ENCODE measurements at regions not wholly inside any gene's neighbourhood (a gene's known extent, or its start where the extent isn't known, plus 50 kb on each side); places are given as distances from the start of the nearest gene placed in this dataset.
"Not testable (repeated sequence)": the region's sequence is repeated elsewhere in the genome, so short reads cannot be mapped to it uniquely, and the experiment has no call there.

DNA sequence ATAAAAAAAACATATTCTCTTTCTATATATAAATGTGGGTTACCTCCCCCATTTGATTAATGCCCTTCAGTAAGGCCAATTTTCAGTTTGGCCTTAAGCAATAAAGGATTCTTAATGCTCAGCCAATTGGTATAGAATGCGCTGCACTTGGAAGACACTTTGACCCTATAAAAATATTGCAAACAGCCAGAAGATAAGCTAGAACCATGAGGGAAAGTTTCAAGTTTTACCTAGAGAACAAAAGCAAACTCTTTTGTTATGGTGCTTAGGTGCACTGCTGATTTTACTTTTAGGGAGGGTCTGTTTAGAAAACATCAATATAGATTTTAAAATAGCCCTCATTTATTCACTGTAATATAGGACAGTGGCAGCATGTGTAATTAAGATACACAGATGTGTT lies 251.6 kb upstream of the SLC16A7 start:
- DNase-seq: no peak

DNA sequence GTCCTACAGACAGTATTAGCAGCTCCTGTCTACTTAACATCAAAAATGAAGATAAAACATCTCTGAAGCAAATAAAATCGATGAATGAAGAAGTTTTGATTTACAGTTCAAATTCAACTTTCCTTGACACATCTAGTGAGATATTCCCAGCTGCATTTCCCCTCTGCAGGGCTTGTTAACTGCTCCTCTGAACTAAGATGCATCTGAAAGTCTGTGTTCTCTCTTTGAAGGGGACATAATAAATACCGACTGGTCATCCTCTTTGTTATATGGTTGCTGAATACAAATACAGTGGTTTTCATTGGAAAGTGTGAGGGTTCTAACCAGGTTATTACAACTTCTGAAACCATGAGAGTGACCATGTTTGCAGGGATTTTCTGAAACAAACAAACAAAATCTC lies 266.4 kb upstream of the SLC16A7 start:
- DNase-seq: no peak

DNA sequence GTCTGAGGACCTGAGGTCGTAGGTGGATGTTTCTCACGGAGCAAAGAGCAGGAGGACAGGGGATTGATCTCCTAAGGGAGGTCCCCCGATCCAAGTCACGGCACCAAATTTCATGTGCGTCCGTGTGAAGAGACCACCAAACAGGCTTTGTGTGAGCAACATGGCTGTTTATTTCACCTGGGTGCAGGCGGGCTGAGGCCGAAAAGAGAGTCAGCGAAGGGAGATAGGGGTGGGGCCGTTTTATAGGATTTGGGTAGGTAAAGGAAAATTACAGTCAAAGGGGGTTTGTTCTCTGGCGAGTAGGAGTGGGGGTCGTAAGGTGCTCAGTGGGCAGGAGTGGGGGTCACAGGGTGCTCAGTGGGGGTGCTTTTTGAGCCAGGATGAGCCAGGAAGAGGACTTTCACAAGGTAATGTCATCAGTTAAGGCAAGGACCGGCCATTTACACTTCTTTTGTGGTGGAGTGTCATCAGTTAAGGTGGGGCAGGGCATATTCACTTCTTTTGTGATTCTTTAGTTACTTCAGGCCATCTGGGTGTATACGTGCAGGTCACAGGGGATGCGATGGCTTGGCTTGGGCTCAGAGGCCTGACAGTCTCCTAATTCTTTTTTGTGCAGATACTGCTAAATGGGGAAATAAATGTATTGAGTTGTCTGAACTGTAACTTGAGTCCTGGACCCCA lies 267.3 kb upstream of the SLC16A7 start:
- not testable (repeated sequence) for DNase-seq

DNA sequence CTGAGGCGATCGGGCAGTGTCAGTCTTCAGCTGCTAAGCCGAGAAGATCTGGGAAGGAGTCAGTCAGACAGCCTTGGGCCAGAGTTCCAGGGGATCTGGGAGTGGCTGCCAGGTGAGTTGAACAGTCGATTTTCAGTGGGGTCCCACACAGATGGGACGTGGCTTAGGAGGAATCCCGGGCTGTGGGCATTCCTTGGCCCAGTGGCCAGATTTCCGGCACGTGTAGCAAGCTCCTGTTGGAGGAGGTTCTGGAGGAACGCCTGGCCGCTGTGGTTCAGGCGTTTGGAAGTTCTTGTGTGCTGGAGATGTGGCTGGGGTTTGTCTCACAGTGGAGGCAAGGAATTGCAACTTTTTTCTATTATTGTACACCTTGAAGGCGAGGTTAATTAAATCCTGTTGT lies 269.4 kb upstream of the SLC16A7 start:
- DNase-seq: not testable (repeated sequence)

DNA sequence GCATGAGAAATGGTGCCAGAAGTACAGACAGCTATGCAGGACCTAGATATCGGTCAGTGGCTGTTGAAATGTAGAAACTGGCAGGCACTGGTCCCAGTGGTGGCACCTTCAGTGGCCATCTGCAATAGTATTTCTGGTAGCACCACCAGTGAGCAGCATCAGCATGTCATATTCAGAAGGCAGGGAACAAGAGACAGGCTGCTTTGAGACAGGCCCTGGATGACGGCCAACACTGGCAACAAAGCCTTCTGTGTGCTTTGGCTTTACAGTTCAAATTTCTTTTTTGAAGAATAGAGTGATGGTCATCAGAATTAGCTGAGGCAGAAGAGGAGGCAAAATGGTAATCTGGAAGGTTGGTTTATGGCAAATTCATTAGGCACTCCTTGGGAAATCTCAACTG lies 273.4 kb upstream of the SLC16A7 start:
- no peak for DNase-seq

DNA sequence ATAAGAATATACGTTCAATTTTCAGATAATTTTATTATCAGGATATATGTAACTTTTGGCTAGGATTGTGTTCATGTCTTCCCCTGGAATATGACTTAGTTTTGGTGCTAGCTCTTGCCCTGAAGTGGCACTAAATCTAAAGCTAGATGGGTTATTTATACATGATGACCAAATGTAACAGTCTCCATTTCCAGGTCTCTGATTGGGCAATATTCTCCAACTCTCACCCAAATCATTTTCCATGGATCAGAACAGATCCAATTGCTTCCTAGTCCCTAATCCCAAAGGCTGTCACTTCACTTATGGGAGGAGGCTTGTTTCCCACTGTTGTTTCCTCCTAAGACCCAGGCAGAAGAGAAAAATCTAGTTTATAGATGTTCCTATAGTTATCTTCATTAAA lies 274.6 kb upstream of the SLC16A7 start:
- DNase-seq: no peak

DNA sequence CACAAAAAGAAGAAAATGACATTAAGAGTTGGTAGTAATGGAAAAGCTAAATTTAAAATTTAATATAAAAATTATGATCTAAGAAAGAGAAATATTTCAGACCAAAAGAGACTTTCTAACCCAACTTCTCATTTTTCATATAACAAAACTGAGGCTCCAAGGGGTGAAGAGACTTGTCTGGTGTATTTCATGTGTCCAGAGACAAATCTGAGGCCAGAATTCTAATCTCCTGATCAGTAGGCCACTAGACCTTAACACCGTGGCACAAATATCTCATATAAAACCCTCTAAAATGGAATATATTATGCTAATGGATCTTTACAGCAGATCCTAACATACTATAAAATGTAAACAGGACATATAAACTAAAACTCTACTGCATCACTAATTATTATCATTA lies 275.7 kb upstream of the SLC16A7 start:
- DNase-seq: no peak

DNA sequence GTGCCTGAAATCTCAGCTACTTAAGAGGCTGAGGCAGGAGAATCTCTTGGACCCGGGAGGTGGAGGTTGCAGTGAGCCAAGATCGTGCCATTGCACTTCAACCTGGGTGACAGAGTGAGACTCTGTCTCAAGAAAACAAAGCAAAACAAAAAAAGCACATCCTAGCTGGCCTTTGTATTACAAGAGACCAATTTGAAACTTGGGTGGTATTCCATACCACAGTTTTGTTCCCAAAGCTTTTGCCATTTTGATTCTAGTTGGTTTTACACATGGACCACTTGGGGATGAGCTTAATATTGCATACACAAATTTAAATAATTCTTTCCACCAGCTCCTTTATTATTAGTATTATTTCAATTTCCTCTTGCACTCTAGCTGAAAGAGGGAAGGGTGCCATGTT lies 276.9 kb upstream of the SLC16A7 start:
- no peak for DNase-seq

DNA sequence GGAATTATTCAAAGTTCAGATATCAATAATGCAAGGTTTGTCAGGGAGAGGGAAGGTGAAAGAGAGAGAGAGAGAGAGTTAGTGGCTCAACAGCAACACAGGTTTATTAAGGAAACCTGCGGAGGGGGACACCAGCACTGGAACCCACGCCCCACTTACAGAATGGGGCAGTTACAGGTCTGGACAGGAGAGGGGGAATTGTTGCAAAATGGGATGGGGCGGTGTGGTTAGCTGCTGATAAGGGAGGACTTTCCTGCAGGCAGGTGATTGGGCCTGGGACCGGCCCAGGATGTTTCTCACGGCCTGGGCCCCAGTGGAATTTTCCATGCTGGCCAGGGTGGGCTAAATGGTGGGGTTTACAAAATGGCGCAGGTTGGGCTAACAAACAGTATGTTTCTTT lies 278.2 kb upstream of the SLC16A7 start:
- DNase-seq: no peak

DNA sequence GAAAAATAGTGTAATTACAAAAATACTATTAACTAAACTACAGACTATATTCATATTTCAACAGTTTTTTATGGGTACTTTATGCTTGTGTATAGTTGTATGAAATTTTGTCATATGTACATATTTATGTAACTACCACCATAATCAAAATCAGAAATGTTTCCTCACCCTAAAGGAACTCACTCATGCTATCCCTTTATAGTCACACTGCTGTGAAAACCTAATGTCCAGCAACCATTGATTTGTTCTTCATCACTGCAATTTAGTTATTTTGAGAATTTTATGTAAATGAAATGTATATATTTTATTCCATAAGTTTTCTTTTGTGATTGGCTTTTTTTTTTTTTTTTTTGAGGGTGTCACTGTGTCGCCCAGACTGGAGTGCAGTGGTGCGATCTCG lies 278.9 kb upstream of the SLC16A7 start:
- no peak for DNase-seq

DNA sequence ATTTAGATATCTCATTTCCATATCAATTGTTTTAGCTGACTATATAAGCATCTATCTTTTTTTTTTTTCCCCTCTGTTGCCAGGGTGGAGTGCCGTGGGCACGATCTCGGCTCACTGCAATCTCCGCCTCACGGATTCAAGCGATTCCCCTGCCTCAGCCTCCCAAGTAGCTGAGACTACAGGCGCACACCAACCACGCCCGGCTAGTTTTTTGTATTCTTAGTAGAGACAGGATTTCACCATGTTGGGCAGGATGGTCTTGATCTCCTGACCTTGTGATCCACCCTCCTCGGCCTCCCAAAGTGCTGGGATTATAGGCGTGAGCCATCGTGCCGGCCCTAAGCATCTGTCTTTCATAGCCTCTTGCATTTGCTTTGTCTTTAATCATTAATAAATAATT lies 279.5 kb upstream of the SLC16A7 start:
- not testable (repeated sequence) for DNase-seq

DNA sequence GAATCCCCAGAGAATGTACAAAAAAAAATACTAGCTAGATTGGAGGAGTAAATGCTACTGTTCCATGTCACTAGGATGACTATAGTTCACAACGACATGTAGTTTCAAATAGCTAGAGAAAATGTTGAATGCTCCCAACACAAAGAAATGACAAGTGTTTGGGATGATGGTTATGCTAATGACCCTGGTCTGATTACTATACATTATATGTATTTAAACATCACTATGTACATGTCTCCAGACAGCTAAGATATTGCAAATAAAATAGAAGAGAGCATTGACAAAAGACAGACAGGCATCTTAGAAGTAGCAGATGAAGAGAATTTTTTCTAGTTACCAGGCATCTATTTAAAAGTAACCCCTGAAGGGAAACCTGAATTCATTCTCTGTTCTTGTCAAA lies 281.6 kb upstream of the SLC16A7 start:
- no peak for DNase-seq

DNA sequence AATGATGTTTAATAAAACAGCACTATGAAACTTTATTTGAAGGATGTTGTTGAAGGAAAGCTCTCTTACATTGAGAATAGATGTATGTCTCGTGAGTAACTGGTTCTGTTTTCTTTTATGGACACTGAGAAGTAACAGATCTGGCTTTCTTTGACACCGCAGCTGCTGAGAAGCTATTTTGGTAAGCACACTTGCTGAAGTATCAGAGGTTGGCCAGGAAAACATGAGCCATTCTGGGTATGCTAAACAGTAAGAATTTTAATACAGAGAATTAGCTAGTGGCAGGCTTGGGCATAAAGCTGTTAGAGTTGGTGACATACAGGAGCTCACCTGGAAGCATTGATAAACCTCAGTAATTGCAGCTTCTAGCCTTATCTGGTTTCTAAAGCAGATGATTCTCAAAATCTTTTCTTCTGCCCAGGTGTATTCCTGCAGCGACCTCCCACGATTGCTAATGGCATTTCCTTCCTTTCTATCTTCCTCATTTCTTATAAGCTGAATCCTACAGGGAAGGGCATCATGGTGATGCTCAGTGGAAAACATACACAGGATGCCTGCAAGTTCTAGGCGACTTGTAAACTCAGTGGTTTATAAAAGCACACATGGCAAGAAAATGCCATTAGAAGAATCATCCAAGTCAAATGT lies 291.6 kb upstream of the SLC16A7 start:
- no peak for DNase-seq

DNA sequence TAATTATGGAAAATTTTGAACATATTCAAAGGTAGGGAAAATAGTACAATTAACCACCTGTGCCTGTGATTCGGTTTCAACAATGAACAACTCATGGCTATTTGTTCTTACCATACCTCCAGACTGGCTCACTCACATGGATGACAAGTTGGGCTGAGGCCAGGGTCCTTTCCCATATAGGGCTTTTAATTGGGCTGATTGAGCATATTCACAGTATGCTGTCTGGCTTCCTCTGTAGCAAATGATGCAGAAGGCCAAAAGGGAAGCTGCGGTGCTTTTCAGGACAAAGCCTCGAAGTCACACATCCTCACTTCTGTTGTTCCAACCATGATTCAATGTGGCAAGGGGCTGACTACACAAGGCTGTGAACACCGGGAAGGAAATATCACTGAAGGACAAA lies 297.5 kb upstream of the SLC16A7 start:
- DNase-seq: no peak

DNA sequence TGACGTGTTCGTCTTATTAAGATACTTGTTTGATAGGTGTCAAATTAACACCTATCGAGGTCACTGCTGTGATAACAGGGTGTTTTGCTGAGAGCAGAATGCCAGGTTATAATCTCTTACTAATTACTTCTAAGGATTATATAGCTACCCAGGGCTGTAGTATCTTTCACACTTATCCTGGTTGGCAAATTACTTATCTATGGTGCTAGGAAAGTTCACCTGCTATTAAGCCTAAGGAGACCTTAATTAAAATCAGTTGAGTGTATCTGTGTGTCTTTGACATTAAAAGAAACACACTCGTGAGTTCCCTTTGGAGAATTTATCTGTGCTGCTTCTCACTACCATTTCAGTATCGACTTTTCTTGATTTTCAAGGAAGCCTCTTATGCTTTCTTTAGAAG lies 301.6 kb upstream of the SLC16A7 start:
- DNase-seq: no peak

DNA sequence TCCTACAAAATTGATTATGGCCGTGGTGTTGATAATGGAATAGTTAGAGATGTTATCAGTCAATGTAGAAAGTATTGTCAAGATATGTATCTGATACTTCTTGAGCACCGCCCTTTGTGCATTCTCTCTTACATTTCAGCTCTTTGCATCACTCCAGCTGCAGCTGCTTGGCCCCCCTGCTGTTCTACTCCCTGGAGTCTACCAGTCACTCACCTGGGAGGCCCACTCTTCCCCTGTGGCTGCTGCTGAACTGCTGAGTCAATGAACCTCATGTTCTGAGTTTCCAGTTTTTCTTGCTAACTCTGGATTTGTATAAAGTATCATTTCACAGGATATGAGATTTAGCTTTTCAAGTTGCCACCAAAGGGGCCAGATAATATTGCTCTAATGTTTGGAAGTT lies 312.8 kb upstream of the SLC16A7 start:
- DNase-seq: no peak

DNA sequence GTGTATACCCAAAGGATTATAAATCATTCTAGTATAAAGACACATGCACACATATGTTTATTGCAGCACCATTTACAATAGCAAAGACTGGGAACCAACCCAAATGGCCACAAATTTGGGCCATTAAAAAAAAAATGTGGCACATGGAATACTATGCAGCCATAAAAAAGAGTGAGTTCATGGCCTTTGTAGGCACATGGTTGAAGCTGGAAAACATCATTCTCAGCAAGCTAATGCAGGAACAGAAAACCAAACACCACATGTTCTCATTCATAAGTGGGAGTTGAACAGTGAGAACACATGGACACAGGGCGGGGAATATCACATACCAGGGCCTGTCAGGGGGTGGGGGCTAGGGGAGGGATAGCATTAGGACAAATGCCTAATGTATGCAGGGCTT lies 322.3 kb upstream of the SLC16A7 start:
- DNase-seq: not testable (repeated sequence)

DNA sequence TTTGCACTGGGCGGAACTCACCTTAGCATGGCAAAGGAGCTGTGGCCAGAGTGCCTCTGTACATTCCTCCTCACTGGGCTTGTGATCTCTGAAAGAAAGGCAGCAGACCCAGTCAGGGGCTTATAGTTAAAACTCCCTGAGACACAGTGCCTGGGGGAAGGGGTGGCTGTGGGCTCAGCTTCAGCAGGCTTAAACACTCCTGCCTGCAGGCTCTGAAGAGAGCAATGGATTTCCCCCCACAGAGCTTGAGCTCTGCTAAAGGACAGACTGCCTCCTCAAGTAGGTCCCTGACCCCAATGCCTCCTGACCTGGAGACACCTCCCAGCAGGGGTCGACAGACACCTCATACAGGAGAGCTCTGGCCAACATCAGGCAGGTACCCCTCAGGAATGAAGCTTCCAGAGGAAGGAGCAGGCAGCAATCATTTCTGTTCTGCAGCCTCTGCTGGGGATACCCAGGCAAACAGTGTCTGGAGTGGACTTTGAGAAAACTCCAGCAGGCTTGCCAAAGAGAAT lies 327.5 kb upstream of the SLC16A7 start:
- DNase-seq: no peak

DNA sequence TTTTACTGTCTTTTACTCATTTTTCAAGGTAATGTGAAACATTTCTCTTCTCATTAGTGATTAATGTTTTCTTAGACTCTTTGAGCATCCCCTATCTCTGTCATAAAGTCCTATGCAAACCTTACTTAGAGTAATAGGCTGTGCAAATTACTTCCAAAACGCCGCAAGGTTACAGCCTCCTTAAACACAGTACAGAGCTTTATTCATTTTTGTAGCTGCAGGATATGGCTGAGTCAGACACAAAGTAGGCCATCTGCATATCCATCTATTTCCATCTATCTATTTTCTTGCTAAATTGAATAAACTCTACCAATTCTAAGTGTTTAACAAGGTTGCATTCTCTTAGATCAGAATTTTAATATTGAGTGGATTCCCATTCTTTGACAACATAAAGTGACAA lies 335.6 kb upstream of the SLC16A7 start:
- no peak for DNase-seq

DNA sequence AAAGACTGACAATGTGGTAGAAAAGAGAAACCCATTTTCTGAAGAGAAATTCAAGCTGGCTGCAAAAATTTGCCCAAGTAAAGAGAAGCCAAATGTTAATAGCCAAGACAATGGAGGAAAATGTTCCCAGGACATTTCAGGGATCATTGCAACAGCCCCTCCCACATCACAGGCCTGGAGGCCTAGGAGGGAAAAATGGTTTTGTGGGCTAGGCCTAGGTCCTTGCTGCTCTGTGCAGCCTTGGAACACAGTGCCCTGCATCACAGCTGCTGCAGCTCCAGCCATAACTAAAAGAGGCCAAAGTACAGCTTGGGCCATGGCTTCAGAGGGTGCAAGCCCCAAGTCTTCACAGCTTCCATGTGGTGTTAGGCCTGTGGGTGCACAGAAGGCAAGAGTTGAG lies 332.4 kb upstream of the LRIG3 start:
- no peak for DNase-seq

DNA sequence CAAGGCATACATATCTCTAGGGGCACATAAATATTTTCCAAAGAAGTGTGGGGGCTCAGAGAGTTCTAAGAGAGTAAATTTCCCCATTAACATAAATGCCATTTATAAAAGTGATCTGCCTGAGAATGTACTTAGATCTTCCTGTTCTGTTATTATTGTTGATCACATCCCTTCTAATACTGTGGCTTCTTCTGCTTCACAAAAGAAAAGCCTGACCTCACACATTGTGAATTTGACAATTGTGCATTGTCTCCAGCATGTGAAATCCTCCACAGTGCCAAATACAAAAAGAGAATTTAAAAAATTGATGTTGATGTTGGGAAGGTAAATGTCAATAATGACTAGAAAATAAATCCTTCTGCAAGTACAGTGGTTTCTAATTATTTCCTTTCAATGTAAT lies 330.5 kb upstream of the LRIG3 start:
- no peak for DNase-seq

DNA sequence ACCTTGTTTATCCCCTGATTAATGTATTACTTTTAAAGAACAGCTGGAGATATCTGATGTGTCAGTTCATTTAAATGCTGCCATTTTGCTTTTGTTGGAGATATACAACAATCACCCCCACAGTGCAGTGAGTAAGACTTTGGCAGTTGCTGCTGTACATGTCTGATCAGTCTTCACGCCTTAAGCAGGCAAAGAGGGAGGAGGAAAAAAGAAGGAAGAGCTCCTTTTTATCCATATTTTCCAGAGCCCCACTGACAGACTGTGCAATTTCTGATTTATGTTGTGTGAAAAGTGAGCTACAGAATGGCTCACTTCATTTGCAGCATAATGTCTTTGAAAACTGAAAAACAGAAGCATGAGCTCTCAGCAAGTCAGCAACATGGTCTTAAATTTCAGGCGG lies 319.7 kb upstream of the LRIG3 start:
- DNase-seq: no peak

DNA sequence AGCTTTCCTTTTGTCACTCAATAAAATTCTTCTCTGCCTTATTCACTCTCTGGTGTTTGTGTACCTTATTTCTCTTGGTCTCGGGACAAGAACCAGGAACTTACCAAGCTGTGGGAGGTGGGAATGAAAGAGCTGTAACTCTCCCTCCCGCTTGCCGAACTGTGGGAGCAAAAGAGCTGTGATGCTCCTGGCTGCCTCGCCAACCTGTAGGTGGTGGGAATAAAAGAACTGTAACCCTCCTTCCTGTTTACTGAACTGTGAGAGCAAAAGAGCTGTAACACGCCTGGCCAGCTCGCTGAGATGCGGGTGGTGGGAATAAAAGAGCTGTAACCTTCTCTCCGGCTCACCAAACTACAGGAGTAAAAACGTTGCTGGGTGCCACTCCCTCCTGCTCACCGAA lies 314.1 kb upstream of the LRIG3 start:
- no peak for DNase-seq

DNA sequence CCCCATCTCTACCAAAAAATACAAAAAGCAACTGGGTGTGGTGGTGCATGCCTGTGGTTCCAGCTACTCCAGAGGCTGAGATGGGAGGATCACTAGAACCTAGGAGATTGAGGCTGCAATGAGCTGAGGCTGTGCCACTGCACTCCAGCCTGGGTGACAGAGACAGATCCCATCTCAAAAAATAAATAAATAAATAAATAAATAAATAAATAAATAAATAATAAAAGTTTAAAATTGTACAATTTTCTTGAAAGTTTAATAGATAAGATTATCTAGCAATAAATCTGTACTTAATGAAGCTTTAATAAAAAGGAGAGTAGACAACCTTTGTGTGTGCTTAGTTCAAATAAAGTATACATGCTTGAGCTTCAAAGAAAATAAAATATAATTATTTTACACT lies 310.0 kb upstream of the LRIG3 start:
- DNase-seq: no peak

DNA sequence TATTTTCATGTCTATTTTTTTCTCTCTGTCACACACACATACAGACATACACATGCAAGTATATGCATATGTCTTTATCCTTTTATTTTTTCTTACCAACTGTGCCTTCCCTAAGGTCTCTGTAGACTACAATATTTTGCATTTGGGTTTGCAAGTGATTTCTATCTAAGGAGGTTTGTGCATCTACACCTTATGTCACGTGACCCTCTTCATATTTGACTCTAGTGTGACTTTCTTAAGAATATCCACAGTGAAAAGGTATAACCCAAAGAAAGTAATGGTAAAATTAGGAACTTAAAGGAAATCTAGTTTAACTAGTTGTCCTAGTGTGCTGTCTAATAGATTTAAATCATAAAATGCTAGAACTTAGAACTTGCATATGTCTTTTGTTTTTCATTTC lies 298.8 kb upstream of the LRIG3 start:
- DNase-seq: no peak
